SHP77 treated with DMSO at 0.1 percent for 48 hours (cell line): ENCODE measurements at regions not wholly inside any gene's neighbourhood (a gene's known extent, or its start where the extent isn't known, plus 50 kb on each side); places are given as distances from the start of the nearest gene placed in this dataset.
"Not testable (repeated sequence)": the region's sequence is repeated elsewhere in the genome, so short reads cannot be mapped to it uniquely, and the experiment has no call there.

Experiments used
- DNase-seq: peaks from one replicate; lab custom pipeline; 2025; lab: John Stamatoyannopoulos, UW

DNA sequence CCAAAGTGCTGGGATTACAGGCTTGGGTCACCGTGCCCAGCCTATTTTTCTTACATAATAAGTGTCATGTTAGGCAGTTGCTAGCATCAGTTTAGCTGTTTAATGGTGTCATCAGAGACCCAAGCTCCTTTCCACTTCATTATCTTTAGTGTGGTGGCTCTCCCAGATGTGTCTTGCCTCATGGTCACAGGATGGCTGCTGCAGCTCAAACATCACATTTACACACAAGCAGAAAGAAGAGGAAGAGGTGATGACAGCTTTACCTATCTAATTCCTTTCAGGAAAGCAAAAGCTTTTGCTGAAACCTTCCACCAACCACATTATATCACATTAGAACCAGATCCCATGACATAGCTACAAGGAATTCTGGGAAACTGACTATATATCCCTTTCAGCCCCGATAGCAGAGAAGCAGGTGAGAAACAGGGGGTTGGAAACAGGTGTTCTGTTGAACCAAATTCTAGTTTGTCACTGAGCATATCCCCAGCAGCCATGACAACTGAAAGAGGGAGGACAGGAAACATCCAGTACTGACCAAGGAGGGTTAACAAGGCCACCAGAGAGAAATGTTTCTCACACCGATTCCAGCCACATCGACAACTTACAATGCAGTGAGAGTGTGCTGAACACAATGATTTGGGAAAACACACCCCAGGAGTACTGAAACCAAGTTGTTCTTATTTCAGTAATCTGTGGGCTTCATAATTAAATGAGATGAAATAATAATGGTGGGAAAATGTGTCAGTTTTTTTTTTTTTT, 617.0 kb downstream of the UQCRFS1 start:
- DNase-seq, result no peak

DNA sequence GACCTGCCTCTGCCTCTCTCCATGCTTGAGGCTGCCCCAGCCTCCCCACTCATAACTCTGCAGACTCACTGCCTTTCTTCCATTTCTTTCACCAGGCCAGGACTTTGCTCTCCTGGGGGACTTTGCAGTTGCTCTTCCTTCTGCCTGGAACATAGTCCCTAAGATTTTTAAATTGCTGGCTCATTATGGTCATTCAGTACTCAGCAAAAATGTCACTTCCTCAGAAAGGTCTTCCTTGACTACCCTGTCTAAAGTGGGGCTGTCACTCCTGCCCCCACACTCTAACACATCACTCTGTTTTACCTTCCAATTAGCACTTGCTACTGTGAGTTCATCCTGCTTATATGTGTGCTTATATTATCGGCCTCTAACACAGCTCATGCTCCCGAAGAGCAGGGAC, 618.2 kb downstream of the UQCRFS1 start:
- no peak for DNase-seq

DNA sequence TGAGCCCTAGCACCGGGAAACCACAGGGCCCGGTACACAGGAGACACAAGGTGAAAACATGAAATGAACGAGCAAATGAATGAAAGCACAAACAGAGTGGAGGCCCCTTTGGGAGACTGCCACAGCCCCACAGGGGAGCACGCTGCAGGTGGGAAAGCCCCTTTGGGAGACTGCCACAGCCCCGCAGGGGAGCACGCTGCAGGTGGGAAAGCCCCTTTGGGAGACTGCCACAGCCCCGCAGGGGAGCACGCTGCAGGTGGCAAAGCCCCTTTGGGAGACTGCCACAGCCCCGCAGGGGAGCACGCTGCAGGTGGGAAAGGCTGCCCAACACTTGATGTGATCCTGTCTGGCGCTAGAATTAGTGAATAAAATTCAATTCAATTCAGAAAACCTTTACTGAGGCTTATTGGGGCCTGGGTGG, 623.0 kb downstream of the UQCRFS1 start:
- not testable (repeated sequence) for DNase-seq

DNA sequence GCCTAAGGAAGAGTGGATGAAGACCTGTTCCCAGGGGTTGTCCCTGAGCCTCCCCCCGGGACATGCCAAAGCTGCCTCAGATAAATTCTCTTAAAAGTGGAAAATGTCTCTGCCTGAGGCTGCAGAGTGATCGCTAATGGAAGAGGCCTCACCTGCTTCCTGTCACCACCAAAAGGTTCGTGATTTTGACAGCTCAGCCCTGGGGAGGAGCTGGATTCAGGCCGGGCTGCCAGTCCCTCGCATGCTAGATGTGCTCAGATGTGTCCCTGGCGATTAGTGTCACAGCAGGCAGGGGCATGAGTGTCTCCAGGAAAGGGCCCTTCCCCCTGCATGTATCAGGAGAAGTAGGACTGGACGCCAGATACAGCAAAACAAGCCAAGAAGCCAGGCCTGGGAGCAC, 626.5 kb downstream of the UQCRFS1 start:
- no peak for DNase-seq

DNA sequence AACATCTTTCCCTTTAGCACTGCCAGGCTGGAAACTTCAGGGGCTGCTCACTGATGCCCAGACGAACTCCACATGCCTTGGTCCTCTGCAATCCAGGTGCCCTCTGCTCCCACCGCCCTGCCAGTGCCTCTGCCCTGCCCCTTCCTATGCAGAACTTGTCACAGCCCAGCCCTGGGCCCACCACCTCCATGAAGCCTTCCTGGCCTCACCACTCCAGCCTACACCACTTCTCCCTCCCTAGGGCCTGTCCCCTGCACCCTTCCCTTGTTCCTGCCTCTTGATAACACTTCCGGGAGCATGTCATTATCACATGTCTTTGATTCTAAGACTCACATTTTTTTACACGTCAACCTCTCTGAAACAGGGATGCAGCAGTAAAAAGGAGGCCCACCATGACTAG, 627.2 kb downstream of the UQCRFS1 start:
- no peak for DNase-seq

DNA sequence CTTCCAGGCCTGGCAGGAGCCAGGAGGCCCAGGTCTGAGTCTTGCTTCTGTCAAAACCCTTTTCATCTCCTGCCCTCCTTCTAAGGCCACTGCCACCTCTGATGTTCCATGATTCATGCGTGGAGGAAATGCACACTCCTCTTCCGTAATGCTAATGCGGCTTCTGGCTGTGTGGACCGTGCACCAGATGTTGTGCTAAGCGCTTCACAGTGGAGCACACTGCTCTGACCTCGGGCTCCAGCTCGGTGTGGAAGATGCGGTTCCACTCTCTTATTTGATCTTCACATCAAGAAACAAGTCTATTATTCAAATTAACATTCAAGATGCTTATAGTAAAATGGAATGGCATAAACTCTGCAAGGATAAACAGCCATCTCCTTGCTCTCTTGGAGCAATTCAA, 629.2 kb downstream of the UQCRFS1 start:
- DNase-seq, result no peak

DNA sequence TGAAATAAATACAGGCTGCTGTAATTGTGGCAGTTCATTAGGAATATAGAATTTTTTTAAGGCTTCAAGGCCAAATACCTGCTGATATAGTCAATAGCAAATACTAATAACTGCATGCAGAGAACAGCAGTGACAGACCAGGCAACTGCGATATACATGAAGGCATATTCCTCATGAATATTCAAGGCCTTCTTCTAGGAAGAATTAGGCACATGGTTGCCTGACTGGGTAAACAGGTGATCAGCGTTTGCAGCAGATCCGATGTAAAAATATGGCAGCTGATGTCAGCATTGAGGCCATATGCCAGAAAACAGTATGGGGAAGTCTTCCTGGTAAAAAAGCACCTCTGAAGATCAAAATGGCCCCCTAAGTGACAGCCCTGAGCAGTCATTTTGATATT, 629.7 kb downstream of the UQCRFS1 start:
- DNase-seq, result no peak

DNA sequence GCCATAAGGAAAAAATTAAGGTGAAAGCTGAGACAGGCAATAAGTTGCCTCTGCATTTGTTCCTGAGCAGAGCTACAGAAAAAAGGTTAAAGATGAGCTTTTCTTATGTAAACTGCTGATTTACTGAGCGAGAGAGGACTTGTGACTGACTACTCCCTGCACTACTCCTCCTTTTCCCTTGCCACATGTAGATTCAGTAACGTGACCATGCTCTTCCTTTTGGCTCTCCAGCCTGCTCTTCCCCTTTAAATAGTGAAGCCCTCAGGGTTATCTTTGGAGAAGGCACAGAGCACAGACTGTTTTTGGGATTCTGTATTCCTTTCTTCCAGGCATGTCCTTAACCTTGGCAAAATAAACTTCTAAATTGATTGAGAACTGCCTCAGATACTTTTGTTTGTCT, 630.2 kb downstream of the UQCRFS1 start:
- DNase-seq, result no peak

DNA sequence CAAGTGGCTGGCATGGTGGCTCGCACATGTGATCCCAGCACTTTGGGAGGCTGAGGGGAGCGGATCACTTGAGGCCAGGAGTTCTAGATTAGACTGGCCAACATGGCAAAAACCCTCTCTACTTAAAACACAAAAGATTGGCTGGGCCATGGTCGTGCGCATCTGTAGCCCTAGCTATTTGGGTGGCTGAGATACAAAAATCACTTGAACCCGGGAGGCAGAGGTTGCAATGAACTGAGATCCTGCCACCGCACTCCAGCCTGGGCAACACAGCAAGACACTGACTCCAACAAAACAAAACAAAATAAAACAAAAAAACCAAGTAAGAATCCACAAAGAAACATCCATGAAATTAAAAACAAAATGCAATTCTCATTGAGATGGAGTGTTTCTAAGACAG, 630.6 kb downstream of the UQCRFS1 start:
- DNase-seq, result no peak

DNA sequence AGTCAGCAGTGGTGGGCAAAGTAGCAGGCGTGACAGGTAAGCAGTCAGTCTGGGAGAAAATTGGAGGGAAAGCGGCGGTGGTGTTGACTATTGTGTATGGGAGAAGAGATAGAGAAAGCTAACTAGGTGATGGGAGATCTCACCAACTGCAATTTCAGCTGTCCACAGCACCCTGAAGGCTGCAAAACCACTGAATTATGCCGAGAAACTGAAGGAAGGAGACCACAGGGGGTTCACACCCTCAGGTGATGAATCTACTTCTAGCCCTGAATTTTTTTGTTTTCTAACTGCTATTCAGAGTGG, 631.5 kb downstream of the UQCRFS1 start:
- no peak for DNase-seq

DNA sequence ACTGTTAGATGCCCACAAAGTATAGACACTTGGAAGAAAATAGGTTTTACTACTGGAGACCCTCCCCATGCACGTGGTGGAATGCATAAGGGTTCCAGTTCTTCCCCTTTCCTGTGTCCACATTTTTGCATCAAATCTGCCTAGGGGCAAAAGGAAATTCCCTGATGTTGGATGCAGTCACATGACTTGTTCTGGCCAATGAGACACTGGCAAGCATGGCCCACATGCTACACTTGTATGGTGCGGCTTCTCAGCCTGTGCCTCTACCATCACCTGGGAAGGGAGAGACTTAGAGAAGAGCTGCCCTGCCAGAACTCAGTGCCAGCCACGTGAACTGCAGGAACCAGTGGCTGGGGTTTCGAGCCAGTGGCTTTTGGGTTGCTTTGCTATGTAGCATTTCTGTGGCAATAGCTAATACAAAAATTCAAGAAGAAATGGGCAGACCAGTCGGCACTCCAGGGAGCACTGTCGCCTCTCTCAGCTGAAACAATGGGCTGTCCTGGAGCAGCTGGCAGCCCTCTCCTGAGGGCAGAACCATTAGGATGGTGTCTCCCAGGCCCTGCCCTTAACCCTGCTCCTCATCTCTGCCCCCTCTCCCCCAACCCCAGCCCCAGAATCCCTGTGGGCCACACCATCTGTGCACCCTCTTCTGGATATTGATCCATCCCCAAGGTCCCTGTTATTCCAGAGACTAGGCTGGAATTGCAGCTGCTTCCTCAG, 634.0 kb downstream of the UQCRFS1 start:
- DNase-seq, result no peak

DNA sequence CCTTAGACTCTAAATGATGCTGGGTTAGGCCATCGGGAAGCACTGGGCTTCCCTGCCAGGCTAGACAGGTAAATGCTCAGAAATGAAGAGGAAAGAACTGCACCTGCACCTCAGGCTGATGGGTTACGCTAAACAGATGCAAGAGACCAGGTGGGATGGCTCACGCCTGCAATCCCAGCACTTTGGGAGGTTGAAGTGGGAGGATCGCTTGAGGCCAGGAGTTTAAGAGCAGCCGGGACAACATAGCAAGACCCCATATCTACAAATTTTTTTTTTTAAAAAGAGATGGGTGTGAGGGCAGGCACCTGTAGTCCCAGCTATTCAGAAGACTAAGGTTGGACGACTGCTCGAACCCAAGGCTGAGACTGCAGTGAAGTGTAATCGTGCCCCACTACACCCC, 634.7 kb downstream of the UQCRFS1 start:
- no peak for DNase-seq

DNA sequence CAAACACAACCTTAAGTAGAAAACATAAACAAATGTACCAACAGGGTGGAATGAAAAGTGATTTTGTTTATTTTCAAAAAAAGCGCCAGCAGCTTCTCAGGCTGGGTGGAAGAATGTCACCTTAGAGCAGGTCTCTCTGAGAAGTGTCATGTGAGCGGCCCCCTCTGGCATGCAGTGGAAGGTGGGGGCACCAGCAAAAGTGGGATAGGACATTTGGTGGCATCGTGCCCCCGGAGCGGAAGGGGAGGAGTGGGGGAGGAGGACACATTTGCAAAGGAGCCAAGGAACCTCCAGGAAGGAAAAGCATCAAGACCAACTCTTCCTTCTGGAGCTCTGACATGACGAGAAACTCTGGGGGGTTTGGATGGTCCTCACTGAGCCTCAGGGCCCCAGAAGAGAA, 635.3 kb downstream of the UQCRFS1 start:
- DNase-seq, result no peak

DNA sequence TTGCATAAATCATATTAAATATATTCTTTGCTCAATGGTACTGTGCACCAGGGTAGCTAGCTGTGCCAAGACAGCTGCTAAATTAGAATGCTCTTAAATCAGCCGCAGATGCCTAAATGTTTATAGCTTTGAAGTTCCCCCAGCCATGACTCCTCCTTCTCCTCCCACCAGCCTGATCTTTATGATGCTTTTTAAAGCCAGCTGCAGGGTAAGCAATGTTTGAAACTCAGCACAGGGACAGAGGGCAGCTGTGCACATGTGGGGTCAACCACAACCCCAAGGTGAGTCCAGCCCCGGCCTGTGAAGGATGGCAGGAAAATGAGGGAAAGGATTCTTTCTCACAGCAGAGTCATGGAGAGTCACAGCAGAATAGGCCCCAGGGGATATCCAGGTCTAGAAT, 635.7 kb downstream of the UQCRFS1 start:
- no peak for DNase-seq

DNA sequence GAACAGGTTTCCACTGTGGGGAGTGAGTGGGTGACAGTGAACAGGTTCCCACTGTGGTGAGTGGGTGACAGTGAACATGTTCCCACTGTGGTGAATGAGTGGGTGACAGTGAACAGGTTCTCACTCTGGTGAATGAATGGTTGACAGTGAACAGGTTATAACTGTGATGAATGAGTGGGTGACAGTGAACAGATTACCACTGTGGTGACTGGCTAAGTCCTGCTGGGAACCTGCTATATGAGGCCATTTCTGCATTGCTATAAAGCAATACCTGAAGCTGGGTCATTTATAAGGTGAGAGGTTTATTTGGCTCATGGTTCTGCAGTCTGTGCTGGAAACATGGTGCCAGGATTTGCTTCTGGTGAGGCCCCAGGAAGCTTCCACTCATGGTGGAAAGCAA, 637.1 kb downstream of the UQCRFS1 start:
- DNase-seq, result no peak

DNA sequence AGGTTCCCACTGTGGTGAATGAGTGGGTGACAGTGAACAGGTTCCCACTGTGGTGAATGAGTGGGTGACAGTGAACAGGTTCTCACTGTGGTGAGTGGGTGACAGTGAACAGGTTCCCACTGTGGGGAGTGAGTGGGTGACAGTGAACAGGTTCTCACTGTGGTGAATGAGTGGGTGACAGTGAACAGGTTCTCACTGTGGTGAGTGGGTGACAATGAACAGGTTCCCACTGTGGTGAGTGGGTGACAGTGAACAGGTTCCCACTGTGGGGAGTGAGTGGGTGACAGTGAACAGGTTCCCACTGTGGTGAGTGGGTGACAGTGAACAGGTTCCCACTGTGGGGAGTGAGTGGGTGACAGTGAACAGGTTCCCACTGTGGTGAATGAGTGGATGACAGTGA, 637.6 kb downstream of the UQCRFS1 start:
- not testable (repeated sequence) for DNase-seq

DNA sequence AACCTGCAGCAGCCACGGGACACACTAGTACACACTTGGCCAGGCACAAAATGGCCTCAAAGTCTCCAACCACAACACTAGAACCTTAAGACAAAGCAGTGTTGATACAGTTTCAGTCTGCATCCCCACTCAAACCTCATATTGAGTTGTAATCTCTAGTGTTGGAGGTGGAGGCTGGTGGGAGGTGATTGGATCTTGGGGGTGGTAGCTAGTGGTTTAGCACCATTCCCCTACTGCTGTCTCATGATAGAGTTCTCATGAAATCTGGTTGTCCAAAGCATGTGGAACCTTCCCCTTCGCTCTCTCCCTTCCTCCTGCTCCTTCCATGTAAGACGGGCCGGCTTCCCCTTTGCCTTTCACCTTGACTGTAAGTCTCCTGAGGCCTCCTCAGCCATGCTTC, 638.7 kb downstream of the UQCRFS1 start:
- DNase-seq, result no peak

DNA sequence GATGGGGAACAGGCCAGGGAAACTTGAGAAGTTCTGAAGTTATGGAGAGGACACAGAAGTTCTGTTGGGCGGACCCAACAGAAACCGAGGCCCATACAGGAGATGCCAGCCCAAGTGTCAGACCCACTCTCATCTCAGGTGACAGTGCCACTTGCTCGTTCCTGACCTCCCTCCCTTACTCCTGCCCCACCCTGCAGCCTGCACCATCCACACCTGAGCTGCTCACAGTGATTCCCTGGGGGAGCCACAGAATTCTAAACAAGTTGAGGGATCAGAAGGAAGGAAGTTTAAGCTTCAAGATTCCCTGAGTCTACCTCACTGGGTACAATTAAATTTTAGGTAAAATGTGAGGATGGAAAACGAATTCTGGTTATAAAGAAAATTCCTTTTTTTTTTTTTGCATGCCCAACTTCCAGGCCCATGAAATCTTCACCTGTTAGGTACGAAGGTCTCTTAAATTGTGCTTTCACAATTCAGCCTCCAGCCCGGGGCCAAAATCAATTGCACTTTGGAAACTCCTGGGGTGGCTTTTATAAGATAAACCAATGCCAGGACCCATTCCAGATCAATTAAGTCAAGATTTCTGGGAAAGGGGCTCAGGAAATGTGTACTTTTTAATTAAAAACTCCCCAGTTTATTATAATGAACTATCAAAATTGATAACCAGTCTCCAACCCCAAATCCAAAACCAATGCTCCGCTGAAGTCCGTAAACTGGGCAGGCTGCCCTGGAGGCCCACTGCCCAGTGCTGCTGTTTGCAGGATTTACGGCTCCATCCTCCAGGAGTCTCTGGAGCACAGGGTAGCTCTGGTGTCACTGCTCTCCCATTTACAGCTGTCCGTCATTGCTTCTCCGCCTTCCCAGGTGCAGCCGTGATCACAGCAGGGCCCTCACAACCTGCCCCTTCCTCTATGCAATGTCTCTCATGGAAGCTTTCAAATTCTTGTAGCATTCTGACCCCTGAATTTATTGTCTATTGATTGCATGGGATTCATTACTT, 643.5 kb downstream of the UQCRFS1 start:
- no peak for DNase-seq

DNA sequence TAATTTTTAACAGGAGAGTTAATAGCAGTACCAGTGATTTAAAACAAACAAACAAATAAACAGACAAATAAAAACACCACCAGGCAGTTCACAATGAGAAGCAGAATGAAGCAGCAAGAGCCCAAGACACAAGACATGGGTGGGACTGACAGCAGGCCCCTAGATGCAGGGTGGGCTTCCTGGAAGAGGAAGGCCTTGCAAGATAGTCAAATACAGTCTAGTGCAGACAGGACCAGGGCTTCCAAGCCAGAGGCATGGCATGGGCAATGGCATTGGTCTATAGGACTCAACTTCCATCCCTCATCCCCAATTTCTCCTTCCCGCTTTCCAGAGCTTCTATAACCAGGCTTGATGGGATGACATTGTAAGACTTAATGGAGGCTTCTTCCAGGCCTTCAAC, 645.1 kb downstream of the UQCRFS1 start:
- no peak for DNase-seq

DNA sequence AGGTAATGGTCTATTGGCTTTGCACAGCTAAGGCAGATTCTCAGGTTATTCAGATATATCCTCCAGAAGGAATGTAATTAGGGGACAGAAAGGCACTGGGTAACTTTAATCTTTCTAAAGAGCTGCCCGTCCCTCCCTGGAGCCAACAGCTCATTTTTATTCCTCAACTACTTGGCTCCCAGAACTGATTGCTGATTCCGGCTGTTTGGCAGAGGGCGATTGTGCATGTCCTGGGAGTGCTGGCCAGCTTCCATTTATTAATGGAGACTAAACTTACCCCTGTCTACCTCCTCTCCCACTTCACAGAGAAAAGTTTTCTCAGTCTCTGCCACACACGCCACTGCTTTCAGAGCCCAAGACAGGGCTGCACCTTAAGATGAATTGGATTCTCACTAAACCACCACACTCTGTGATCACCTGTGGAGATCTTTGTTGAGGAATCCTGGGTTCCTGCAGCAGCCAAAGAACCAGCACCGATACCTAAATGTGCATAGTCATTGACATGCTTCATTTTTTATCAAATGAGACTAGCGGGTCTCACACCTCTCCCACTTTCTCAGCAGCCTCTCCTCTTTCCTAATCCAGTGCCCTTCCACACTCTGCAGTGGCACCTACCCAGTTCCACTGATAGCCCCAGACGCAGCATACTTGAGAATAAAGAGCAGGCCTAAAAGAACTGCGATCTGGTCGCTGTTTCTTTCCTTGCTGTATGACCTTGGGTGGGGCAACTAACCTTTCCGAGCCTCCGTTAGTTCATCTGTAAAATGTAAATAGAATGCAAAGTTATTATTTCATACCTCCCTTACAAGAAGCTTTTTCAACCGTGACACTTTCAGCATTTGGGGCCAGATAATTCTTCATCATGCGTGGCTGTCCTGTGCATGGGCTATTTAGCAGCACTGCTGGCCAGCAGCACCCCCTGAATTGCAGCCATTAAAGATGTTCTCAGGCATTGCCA, 648.7 kb downstream of the UQCRFS1 start:
- no peak for DNase-seq

DNA sequence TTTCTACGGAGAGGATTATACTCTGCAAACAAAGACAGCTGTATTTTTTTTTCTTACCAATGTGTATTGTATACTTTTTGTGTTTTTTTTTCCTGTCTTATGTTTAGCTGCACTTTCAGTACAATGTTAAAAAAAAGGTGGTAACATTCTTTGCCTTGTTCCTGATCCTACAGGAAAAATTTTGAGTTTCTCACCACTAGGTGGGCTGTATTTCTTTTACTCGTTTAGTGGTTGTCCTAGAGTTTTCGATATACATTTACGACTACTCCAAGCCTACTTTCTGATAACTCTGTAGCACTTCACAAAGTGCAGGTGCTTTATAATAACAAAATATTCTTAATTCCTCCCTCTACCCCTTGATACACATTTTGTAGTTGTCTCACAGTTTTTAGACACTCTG, 652.2 kb downstream of the UQCRFS1 start:
- DNase-seq, result no peak

DNA sequence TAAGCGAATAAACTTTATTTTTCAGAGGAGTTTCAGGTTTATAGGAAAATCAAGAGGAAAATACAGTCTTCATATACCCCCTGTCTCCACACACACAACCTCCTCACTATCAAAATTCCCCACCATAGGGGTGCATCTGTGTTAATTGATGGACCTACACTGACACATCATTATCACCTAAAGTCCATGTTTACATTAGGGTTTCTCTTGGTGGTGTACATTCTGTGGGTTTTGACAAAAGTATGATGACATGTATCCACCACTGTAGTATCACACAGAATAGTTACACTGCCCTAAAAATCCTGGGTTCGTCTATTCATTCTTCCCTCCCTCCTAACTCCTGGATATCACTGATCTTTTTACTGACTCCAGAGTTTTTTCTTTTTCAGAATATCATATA, 654.2 kb downstream of the UQCRFS1 start:
- DNase-seq, result no peak
